HCEC 1CT (cell line): ENCODE measurements at regions not wholly inside any gene's neighbourhood (a gene's known extent, or its start where the extent isn't known, plus 50 kb on each side); places are given as distances from the start of the nearest gene placed in this dataset.

Experiments used
- DNase-seq: peaks from one replicate; pipeline ENCODE4 v3.0.0-alpha.2; 2017

GRCh38 chr4:73929278-73929677 is 52.5 kb downstream of the PF4 start:
- no peak for DNase-seq

- no peak for DNase-seq
Measured at GRCh38 chr4:73923631-73923937, 54.4 kb downstream of the CXCL1 start.

- DNase-seq, result peak; percentile 38
Measured at GRCh38 chr4:73922766-73923630, 53.8 kb downstream of the CXCL1 start.

GRCh38 chr4:73922317-73922716 is 53.1 kb downstream of the CXCL1 start:
- no peak for DNase-seq
